ENCODE measurements at regions not wholly inside any gene's neighbourhood (a gene's known extent, or its start where the extent isn't known, plus 50 kb on each side); places are given as distances from the start of the nearest gene placed in this dataset.
"Not testable (repeated sequence)": the region's sequence is repeated elsewhere in the genome, so short reads cannot be mapped to it uniquely, and the experiment has no call there.

- ChIA-PET CTCF (no interaction called here), POLR2A (no interaction called here)
- Histone ChIP-seq H3K27me3 (ENCODE audit: control insufficient read depth, insufficient read depth, low read length) (no peaks in the 10 kb centered on the region), H3K9me3 (ENCODE audit: control insufficient read depth, insufficient read depth, low read depth, low read length) (no peaks in the 10 kb centered on the region), H3K4me3 (ENCODE audit: low read depth in 2 of 2, low read length in 2 of 2) (no peak overlapping the region), H3K4me1 (ENCODE audit: control insufficient read depth, insufficient read depth, low read length) (no peaks in the 10 kb centered on the region), H3K27ac (ENCODE audit: low read length) (no peak overlapping the region), H3K36me3 (ENCODE audit: control insufficient read depth, insufficient read depth, low read length) (no peaks in the 10 kb centered on the region)
- in situ Hi-C loops (cut with HindIII; ENCODE audit: low pct_unique_long_range_greater_than_20kb, low sequenced_read_pairs) = no loop called here
- no peak for ATAC-seq
- intact Hi-C loops (cut with micrococcal nuclease; ENCODE audit: unreplicated experiment) = no loop called here
- DNase-seq (ENCODE audit: low read depth, low spot score) = no peak
- TF ChIP-seq TCF7L2 (IDR thresholded peaks at IDR 0.05; ENCODE audit: low read depth, low read length) = no peak
- TF ChIP-seq POLR2AphosphoS5 (IDR thresholded peaks at IDR 0.05; ENCODE audit: low read depth, low read length) = no peak
- no peak for TF ChIP-seq CTCF (IDR thresholded peaks at IDR 0.05)
- TF ChIP-seq REST (IDR thresholded peaks at IDR 0.05; ENCODE audit: insufficient read depth in 1 of 2, low read depth in 2 of 2, low read length in 1 of 2) = no peak
- no peak for TF ChIP-seq SIN3A (IDR thresholded peaks at IDR 0.05; ENCODE audit: borderline replicate concordance, insufficient read depth, low read depth, low read length)
- BruUV-seq (replicated peaks) = no TSS peak
Observed at GRCh38 chr5:156223547-156223946, 103.4 kb upstream of the SGCD start.

DNA sequence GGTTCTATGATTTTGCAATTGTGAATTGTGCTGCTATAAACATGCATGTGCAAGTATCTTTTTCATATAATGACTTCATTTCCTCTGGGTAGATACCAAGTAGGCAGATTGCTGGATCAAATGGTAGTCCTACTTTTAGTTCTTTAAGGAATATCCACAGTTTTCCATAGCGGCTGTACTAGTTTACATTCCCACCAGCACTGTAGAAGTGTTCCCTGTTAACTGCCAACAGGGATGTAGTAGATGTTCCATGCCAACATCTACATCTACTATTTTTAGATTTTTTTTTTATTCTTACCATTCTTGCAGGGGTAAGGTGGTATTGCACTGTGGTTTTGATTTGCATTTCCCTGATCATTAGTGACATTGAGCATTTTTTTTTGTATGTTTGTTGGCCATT lies 100.5 kb upstream of the SGCD start:
- CTCF ChIA-PET; H3K9me3 ChIP-seq (ENCODE audit: control insufficient read depth, insufficient read depth, low read depth, low read length); BruUV-seq (replicated peaks); H3K4me3 ChIP-seq (ENCODE audit: low read depth in 2 of 2, low read length in 2 of 2); intact Hi-C loops (cut with micrococcal nuclease; ENCODE audit: unreplicated experiment); H3K36me3 ChIP-seq (ENCODE audit: control insufficient read depth, insufficient read depth, low read length); H3K27ac ChIP-seq (ENCODE audit: low read length); H3K4me1 ChIP-seq (ENCODE audit: control insufficient read depth, insufficient read depth, low read length); H3K27me3 ChIP-seq (ENCODE audit: control insufficient read depth, insufficient read depth, low read length); POLR2A ChIA-PET; ATAC-seq; DNase-seq (ENCODE audit: low read depth, low spot score); in situ Hi-C loops (cut with HindIII; ENCODE audit: low pct_unique_long_range_greater_than_20kb, low sequenced_read_pairs): not testable (repeated sequence)

GRCh38 chr5:156230887-156231286 lies 96.1 kb upstream of the SGCD start:
- intact Hi-C loops (cut with micrococcal nuclease; ENCODE audit: unreplicated experiment) = no loop called here
- Histone ChIP-seq H3K27me3 (ENCODE audit: control insufficient read depth, insufficient read depth, low read length) (no peaks in the 10 kb centered on the region), H3K4me1 (ENCODE audit: control insufficient read depth, insufficient read depth, low read length) (no peaks in the 10 kb centered on the region), H3K4me3 (ENCODE audit: low read depth in 2 of 2, low read length in 2 of 2) (no peak overlapping the region), H3K36me3 (ENCODE audit: control insufficient read depth, insufficient read depth, low read length) (no peaks in the 10 kb centered on the region), H3K9me3 (ENCODE audit: control insufficient read depth, insufficient read depth, low read depth, low read length) (no peaks in the 10 kb centered on the region), H3K27ac (ENCODE audit: low read length) (no peak overlapping the region)
- BruUV-seq (replicated peaks) = no TSS peak
- POLR2A ChIA-PET = no interaction called here
- DNase-seq (ENCODE audit: low read depth, low spot score) (no peak), ATAC-seq (no peak)
- TF ChIP-seq REST (IDR thresholded peaks at IDR 0.05; ENCODE audit: insufficient read depth in 1 of 2, low read depth in 2 of 2, low read length in 1 of 2) = no peak
- no peak for TF ChIP-seq POLR2AphosphoS5 (IDR thresholded peaks at IDR 0.05; ENCODE audit: low read depth, low read length)
- TF ChIP-seq TCF7L2 (IDR thresholded peaks at IDR 0.05; ENCODE audit: low read depth, low read length) = no peak
- TF ChIP-seq SIN3A (IDR thresholded peaks at IDR 0.05; ENCODE audit: borderline replicate concordance, insufficient read depth, low read depth, low read length) = no peak
- CTCF ChIA-PET = no interaction called here
- in situ Hi-C loops (cut with HindIII; ENCODE audit: low pct_unique_long_range_greater_than_20kb, low sequenced_read_pairs) = no loop called here
